ENCODE measurements at regions not wholly inside any gene's neighbourhood (a gene's known extent, or its start where the extent isn't known, plus 50 kb on each side); places are given as distances from the start of the nearest gene placed in this dataset.

- Histone ChIP-seq H3K27me3 (ENCODE audit: control insufficient read depth, insufficient read depth, low read length) (no peaks in the 10 kb centered on the region), H3K4me1 (ENCODE audit: control insufficient read depth, insufficient read depth, low read length) (no peaks in the 10 kb centered on the region), H3K36me3 (ENCODE audit: control insufficient read depth, insufficient read depth, low read length) (no peaks in the 10 kb centered on the region), H3K27ac (ENCODE audit: low read length) (no peak overlapping the region), H3K9me3 (ENCODE audit: control insufficient read depth, insufficient read depth, low read length) (no peaks in the 10 kb centered on the region), H3K4me3 (ENCODE audit: low read length) (no peak overlapping the region)
- Mint-ChIP-seq H3K4me3 (no peak overlapping the region), H3K27me3 (ENCODE audit: low read depth in 2 of 2) (peaks cover 0 to 5% of the 10 kb centered on the region in 2 donors), H3K36me3 (no peaks in the 10 kb centered on the region), H3K9me3 (no peaks in the 10 kb centered on the region), H3K4me1 (no peaks in the 10 kb centered on the region), H3K27ac (no peak overlapping the region)
- no peak for DNase-seq
- no peak for TF ChIP-seq CTCF (IDR thresholded peaks at IDR 0.05)
- ATAC-seq = no peak
- intact Hi-C loops (cut with micrococcal nuclease) = no loop called here
- 11% methylated on average over 15 of the region's 15 CpGs for WGBS (ENCODE audit: insufficient coverage)
Observed at GRCh38 chr14:101233021-101233366, 328.3 kb upstream of the DIO3 start.

GRCh38 chr14:101233391-101233790, 327.9 kb upstream of the DIO3 start:
- ATAC-seq = no peak
- H3K27me3 Mint-ChIP-seq (ENCODE audit: low read depth in 2 of 2) = peaks cover 0 to 5% of the 10 kb centered on the region in 2 donors
- DNase-seq = no peak

GRCh38 chr14:101233808-101234207, 327.5 kb upstream of the DIO3 start:
- Histone ChIP-seq H3K9me3 (ENCODE audit: control insufficient read depth, insufficient read depth, low read length) (no peaks in the 10 kb centered on the region), H3K4me3 (ENCODE audit: low read length) (no peak overlapping the region), H3K27ac (ENCODE audit: low read length) (no peak overlapping the region), H3K36me3 (ENCODE audit: control insufficient read depth, insufficient read depth, low read length) (no peaks in the 10 kb centered on the region), H3K4me1 (ENCODE audit: control insufficient read depth, insufficient read depth, low read length) (no peaks in the 10 kb centered on the region), H3K27me3 (ENCODE audit: control insufficient read depth, insufficient read depth, low read length) (no peaks in the 10 kb centered on the region)
- peaks cover 0 to 5% of the 10 kb centered on the region in 2 donors for H3K27me3 Mint-ChIP-seq (ENCODE audit: low read depth in 2 of 2)
- no peak overlapping the region for H3K4me3 Mint-ChIP-seq
- no peaks in the 10 kb centered on the region for H3K4me1 Mint-ChIP-seq
- ATAC-seq (no peak), DNase-seq (no peak)
- WGBS (ENCODE audit: insufficient coverage) = 17% methylated on average over 4 of the region's 7 CpGs
- H3K9me3 Mint-ChIP-seq = no peaks in the 10 kb centered on the region
- intact Hi-C loops (cut with micrococcal nuclease) = no loop called here
- H3K27ac Mint-ChIP-seq = no peak overlapping the region
- TF ChIP-seq CTCF (IDR thresholded peaks at IDR 0.05) = no peak
- H3K36me3 Mint-ChIP-seq = no peaks in the 10 kb centered on the region

More at GRCh38 chr14:101233391-101233790, 327.9 kb upstream of the DIO3 start:
- no peaks in the 10 kb centered on the region for H3K4me1 Mint-ChIP-seq
- intact Hi-C loops (cut with micrococcal nuclease) = no loop called here
- H3K36me3 ChIP-seq (ENCODE audit: control insufficient read depth, insufficient read depth, low read length) = no peaks in the 10 kb centered on the region
- no peak overlapping the region for H3K27ac ChIP-seq (ENCODE audit: low read length)
- H3K4me3 Mint-ChIP-seq = no peak overlapping the region
- H3K4me1 ChIP-seq (ENCODE audit: control insufficient read depth, insufficient read depth, low read length) = no peaks in the 10 kb centered on the region
- H3K36me3 Mint-ChIP-seq = no peaks in the 10 kb centered on the region
- H3K4me3 ChIP-seq (ENCODE audit: low read length) = no peak overlapping the region
- no peaks in the 10 kb centered on the region for H3K27me3 ChIP-seq (ENCODE audit: control insufficient read depth, insufficient read depth, low read length)
- TF ChIP-seq CTCF (IDR thresholded peaks at IDR 0.05) = no peak
- H3K9me3 ChIP-seq (ENCODE audit: control insufficient read depth, insufficient read depth, low read length) = no peaks in the 10 kb centered on the region
- no peak overlapping the region for H3K27ac Mint-ChIP-seq
- H3K9me3 Mint-ChIP-seq = no peaks in the 10 kb centered on the region
- 57% methylated on average over 12 of the region's 12 CpGs for WGBS (ENCODE audit: insufficient coverage)

- no peaks in the 10 kb centered on the region for H3K4me1 ChIP-seq (ENCODE audit: control insufficient read depth, insufficient read depth, low read length)
- DNase-seq (no peak), ATAC-seq (no peak)
- H3K4me1 Mint-ChIP-seq = no peaks in the 10 kb centered on the region
- H3K27me3 Mint-ChIP-seq (ENCODE audit: low read depth in 2 of 2) = peaks cover 0 to 5% of the 10 kb centered on the region in 2 donors
- H3K9me3 Mint-ChIP-seq = no peaks in the 10 kb centered on the region
- H3K4me3 ChIP-seq (ENCODE audit: low read length) = no peak overlapping the region
- H3K36me3 Mint-ChIP-seq = no peaks in the 10 kb centered on the region
- H3K9me3 ChIP-seq (ENCODE audit: control insufficient read depth, insufficient read depth, low read length) = no peaks in the 10 kb centered on the region
- no peak overlapping the region for H3K27ac Mint-ChIP-seq
- no peaks in the 10 kb centered on the region for H3K36me3 ChIP-seq (ENCODE audit: control insufficient read depth, insufficient read depth, low read length)
- no peak for TF ChIP-seq CTCF (IDR thresholded peaks at IDR 0.05)
- H3K27ac ChIP-seq (ENCODE audit: low read length) = no peak overlapping the region
- 69% methylated on average over 23 of the region's 23 CpGs for WGBS (ENCODE audit: insufficient coverage)
- intact Hi-C loops (cut with micrococcal nuclease) = no loop called here
- H3K4me3 Mint-ChIP-seq = no peak overlapping the region
- H3K27me3 ChIP-seq (ENCODE audit: control insufficient read depth, insufficient read depth, low read length) = no peaks in the 10 kb centered on the region
Observed at GRCh38 chr14:101234244-101234937, 326.9 kb upstream of the DIO3 start.
